Dermis microvascular lymphatic vessel endothelial cell (primary cell): ENCODE measurements at regions not wholly inside any gene's neighbourhood (a gene's known extent, or its start where the extent isn't known, plus 50 kb on each side); places are given as distances from the start of the nearest gene placed in this dataset.
A peak's percentile ranks its signal among the peaks of the same experiment; 100 is the strongest.

ENCODE experiments used
- DNase-seq, 2 donors: peaks; one replicate each; pipeline versions ENCODE4 v3.0.0 to v3.0.0-alpha.2; 2010; ENCODE audit warnings: low read depth in 2 of 2

DNA sequence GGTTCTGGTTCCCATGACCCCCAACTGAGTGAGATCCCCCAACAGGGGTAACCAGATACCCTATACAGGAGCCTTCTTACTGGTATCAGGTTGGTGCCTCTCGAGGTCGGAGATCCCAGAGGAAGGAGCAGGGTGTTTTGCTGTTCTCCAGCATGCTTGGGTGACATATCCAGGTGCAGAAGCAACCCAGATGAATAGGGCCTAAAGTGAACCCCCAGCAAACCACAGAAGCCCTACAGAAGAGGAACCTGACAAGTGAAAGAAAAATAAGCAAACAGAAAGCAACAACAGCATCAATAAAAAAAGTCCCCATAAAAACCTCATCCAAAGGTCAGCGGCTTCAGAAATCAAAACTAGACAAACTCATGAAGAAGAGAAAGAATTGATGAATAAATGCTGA, 633.4 kb upstream of the CXADR start:
- DNase-seq: no peak

DNA sequence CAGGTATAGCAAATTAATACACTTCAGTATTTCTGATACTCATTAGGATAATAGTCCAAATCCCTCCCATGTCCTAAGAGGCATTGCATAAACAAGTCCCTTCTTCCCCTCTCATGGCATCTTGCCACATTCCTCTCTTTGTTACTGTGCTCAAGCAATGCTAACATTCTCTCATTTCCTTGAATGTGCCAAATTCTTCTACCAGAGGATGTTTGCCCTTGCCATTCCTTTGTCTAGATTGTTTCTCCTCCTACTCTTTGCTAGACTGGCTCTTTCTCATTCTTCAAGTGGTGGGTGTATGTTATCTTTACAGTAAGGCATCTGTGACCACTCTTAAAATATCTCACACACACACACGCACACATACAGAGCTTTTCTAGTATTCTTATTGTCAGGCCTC, 621.0 kb upstream of the CXADR start:
- DNase-seq: peak; percentile 11 to 59

DNA sequence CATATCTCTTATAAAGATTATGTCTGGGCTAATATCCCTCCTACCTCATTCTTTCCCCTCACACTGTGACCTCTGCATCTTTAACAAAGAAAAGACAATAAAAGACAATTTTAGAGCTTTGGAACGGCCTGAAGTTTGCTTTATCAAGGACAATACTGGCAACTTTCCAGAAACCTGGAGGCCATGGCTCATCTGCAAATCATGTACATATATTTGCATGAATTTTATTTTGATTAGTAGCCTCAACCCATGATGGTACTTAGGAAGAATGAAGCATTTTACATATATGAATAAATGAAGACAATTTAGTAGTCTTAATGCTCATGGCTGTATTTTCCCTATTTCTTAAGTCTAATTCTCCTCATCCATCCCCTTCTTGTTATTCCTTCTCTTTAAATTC, 612.2 kb upstream of the CXADR start:
- DNase-seq: peak; percentile 29 to 42

DNA sequence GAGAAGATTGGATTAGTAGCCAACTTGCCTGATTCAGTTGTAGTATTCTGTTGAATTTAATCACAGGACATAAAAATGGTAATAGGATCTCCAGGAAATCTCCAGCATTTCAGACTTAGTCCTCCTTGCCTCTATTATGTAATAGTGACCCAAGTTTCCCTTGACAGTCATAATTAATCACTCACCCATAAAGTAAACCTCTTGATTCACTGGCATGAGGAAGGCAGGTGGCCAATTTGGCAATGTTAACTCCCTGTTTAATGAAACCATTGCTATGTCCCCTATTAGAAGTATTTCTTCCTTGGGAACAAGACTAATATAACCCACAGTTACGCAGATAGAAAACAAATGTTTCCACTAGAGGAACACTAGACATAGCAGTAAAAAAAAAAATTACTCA, 604.8 kb upstream of the CXADR start:
- no peak for DNase-seq

DNA sequence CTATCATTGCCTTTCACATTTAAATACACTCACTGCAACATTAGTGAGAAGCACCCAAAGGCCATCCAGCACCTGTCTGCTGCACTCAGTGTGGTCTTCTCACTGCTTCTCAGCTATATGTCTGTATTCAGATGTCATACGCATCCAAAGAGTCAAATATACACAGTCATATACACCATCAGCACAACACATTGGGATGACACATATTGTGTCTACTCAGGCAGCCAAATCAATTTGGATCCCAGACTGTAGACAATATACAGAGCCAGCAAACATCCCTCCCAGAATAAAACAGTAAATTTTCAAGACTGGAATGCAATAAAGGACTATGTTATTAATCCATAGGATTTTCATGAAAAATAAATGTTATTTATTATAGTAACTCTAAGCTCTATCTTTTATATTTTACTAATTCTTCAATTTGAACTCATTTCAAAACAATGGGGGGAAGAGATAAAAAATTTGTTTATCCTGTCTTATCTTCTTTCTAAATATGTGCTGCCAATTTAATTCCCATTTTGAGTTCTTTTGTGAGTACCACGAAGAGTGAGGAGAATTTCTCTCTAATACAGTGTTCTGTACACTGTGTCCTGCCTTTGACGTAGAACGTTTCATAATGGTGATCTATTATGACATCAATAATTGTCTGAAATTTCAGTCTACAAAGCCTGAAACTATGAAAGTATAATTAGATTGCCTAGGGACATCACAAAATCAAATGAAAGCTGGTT, 602.2 kb upstream of the CXADR start:
- DNase-seq: no peak

DNA sequence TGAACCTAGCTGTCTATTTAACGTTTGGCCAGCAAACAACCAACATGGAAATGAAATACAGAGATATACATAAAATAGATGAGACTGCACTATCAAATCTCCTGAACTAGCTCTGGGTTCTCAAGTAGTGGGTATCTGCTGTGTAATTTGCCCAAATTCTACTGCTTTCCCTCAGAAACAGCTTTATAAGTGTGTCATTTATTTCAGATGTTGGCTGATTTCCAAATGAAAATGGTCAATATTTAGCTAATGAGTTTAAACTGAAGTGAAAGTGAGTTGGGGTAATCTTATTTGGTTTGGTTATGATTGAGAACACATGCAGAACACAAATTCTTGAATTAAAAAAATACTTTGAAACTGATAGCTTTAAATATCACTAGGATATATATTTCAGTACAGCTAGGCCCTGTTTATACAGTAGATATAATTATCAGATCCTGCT, 601.7 kb upstream of the CXADR start:
- DNase-seq: no peak

DNA sequence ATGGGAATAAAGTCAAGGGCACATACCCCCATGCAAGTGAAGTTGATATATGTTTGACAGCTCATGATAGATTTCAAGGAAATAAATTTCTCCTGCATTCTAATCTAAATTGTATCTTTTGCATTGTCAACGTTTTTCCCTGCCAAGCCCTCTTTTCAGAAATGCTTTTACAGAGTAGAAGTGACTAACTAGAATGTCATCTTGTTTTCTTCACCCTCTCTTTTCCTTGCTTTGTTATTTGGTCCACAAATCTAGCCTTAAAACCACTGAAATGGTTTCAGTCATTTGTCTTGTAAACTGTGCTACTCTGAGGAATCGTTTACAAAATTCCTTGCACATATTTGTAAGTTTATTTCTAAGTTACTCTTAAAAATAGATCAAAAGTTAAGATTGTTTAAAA, 600.8 kb upstream of the CXADR start:
- DNase-seq: peak in 1 of 2 donors; percentile 16

DNA sequence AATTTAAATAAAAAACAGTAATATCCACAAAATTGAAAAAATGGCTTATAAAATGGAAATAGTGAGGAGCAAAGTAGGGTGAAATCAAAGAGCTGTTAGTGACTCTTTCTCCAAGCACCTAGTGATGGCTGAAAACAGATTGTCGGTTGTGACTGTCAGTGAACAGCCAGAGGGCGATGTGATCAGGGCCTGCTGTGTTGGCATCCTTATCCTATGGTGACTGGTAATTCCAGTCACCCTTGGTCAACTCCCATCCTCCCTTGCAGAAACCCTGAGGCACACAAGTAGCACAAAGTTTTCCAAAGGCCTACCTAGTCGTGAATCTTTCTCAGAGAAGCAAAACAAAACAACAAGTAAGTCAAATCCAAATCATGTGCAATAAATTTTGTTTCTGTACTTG, 599.8 kb upstream of the CXADR start:
- no peak for DNase-seq

DNA sequence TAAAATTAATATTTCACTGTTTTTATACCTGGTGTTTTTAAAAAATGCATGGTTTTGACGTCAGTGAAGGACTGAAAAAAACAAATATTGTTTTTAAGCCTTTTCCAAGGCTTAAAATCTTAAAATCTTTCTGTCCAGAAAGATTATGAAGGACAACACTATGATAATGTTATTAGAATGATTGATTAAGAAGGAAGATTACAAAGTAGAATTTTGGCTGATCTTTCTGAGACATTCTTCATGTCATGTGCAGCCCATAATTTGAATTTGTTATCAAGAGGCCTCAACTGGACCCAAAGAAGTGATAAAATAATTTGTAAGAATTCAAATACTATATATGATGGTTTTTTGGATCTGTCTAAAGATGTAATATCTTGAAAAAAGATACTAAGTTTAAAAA, 584.4 kb upstream of the CXADR start:
- no peak for DNase-seq

DNA sequence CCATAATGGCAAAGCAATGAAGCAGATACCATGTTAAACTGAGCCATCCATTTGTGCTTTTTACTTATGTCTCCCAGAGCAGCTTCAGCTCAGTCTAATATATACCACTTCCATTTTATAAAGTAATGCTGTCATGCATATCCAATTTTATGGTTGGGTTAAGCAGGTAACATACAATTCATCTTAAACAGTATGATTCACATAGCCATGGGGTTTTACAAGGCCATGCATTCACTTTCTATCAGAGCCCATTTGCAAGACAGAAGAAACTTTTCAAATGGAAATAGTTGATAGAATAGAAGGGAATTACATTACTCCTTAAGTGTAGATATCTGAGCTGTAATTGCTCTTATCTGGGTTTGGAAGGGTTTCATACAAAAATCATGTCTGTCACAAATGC, 580.5 kb upstream of the CXADR start:
- no peak for DNase-seq

DNA sequence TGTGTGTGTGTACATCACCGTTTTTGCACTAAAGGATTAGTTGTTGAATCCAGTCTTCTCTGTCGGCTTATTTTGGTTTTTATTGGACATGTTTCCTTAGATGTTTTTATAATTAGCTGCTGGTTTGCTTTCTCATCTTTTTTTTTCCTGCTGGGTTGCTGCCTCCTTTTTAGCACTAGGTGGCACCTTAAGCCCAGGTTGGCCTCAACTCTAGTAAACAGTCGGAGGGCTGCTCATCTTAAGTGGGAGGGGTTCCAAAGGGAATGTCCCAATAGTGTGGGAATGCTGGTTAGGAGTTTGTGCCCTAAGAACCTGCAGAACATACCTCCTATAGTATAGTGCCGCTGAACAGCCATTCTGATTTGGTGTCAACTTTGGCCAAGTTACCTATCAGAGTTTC, 570.1 kb upstream of the CXADR start:
- peak; percentile 22 to 27 for DNase-seq

DNA sequence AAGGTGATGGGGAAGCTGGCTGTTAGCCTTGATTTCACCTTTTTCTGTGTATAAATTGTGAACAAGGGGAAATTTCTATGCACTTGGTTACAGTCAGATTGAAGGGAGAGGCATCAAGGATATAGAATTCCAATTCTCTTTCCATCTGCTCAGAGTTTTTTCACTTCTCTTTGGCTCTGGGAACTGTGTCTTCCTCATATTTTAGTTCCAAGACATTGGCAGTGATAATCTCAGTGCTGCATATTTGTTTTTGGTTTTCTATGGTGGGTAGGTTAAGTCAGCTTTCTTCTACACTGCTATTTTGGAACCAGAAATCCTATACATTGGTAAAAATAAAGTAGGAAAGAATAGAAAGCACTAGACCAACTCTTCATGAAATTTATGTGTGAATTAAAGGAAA, 569.6 kb upstream of the CXADR start:
- no peak for DNase-seq

DNA sequence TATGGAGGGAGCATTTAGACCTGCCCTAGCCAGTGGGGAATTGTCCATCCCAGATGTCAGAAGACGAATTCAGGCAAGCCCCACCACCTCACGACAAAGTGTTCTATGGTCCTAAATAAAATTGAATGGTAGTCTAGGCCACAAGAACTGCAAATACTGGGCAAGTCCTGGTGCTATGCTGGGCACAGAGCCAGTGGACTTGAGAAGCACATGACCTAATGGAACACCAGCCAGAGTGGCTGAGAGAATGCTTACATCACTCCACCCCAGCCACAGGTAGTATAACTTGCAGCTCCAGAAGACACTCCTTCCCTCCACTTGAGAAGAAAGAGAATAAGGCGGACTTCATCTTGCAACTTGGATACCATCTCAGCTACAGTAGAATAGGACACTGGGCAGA, 567.3 kb upstream of the CXADR start:
- DNase-seq: no peak

DNA sequence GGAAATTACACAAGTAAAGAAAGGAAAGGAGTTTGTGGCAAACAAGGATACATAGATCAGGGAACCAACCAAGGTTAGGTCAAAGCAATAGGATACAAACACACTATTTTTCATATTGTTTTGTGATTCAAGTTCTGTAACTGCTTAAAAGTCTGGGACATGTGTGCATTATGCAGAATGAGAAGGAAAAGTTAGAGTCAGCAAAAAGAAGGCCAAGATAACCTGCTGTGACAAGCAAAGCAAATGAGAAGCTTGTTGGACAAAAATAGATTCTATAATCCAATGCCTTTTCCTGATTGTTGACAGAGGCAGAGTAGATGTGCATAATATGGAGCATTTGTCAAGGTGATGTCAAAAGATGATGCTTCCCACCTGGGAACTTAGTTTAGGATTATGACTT, 556.0 kb upstream of the CXADR start:
- no peak for DNase-seq

DNA sequence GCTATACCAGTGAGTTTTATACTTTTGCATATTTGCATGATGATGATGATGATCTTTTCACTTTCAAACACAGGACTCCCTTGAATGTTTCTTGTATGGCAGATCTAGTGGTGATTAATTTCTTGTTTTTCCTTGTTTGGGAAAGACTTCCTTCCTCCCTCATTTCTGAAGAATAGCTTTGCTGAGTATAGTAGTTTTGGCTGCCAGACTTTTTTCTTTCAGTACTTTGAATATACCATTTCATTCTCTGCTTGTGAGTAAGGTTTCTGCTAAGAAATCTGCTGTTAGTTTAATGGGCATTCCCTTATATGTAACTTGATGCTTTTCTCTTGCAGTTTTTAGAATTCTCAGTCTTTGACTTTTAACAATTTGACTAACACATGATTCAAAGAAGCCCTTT, 547.4 kb upstream of the CXADR start:
- DNase-seq: no peak

DNA sequence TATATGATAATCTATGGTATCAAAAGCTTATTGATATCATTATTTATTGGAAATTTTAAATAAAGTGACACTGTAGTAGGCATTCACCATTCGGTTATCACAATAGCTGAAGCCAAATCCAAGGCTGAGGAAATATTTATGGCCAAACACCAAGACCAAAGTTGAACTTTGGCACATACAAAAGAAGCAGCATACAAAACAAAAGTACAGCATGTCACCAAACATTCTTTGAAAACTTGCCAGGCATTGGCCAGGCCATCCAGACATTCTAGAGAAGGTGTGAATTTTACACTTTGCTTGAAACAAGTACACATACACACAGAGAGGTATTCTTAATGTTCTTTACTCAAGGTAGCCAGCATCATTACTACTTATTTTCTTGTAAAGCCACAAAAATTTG, 544.4 kb upstream of the CXADR start:
- DNase-seq: peak; percentile 8 to 12

DNA sequence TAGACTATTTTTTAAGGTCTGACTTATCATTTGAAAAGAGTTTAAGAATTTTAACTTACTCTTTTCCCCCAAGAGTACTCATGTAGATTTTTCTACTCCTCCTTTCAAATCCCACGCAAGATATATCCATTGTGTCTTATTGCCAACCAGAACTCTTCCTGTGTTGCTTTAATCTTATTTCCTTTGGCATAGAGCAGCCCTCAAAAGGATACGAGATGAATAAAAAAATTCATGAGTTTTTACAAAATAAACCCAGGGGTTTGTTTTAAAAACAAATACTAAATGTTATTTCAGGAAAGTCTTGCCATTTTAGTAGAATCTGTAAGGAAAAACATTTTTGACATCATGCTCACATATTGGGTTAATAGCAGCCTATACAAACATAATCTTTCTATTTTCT, 543.2 kb upstream of the CXADR start:
- peak in 1 of 2 donors; percentile 21 for DNase-seq

DNA sequence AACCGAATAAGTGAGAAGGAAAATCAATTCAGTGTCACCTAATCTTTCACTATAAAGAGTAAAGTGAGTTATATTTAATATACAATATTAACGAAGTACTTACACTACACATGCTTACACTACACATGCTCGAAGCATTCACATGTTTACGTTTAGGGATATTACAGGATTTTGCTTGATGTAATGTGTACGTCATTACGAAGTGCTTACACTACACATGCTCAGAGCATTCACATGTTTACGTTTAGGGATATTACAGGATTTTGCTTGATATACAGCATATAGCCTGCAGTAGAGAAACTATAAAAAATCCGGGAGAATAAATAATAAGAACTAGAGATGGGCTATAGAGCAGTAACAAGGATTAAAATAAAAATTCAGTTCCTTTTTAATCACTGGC, 538.8 kb upstream of the CXADR start:
- no peak for DNase-seq

DNA sequence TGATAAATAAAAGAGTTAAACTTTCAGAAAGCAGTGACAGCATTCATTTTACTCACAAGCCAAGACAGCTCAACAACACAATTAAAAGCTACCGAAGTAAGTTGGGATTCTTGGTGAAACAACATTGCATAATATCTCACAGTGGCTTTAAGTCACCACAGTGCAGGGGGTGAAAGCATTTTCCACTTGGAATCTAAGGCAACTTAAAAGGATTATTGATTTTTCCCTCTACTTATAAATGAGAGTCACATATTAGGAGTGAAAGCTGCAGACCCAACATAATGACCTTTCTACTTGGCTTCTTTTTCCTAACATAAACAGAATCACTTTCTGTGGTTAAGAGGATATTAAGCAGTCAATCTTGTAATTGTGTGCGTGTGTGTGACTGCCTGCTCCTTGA, 536.6 kb upstream of the CXADR start:
- no peak for DNase-seq

DNA sequence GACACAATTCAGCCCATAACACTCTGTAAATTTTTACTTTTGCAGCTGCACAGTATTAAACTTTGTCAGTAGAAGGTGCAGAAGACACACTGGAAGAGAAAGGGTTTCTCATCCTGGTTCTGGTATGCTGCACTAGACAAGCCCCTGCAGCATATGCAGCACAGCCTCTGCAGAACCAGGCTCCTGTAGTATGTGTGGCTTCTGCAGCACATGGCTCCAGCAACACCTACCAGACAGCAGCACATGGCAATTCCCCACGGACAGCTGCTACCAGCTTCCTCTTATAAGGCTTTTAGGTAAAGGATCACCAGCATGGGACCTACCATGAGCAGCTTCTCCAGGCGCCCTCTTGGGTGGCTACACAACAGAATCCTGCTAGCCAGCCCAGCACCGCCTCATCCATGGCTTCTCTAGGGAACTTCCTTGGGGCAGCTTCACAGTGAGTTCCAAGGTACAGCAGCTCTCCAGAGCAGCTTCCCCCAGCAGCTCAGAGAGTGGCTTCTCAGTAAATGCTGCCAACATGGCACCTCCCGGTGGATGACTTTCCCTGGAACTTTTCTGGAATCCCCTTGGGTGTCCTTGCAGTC, 534.4 kb upstream of the CXADR start:
- DNase-seq: no peak

DNA sequence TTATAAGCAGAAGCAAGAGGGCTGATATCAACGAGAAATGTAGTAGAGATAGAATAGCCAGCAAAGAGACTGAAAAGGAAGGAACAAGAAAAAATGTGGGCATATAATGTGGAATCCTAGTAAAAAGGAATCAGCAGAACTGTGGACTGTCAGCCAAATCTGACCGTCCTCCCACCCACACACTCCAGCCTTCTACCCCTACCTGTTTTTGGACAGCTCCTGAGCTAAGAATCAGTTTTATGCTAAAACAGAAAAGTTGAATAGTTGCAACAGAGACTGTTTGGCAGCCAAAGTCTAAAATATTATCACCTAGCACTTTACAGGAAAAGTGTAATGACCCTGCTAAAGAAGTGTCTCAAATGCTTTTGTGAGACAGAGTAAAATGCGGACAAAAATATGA, 533.3 kb upstream of the CXADR start:
- DNase-seq: no peak

DNA sequence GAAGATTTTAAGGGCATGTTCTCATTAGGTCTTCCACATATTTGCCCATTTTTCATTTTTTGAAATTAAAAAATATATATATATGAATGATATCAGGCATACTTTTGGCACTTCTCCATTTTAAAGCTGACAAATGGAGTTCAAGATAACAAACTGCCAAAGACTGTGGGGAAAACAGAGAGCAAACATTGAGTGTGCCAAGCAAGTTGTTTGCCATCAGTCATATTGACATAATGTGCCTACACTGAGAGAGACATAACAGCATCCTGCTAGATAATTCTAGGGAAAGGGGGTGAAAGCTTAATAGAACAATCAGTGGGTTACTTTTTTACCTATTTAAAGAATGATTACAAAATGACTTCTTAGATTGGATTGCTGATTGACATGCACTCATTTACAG, 529.4 kb upstream of the CXADR start:
- DNase-seq: peak; percentile 5 to 29

DNA sequence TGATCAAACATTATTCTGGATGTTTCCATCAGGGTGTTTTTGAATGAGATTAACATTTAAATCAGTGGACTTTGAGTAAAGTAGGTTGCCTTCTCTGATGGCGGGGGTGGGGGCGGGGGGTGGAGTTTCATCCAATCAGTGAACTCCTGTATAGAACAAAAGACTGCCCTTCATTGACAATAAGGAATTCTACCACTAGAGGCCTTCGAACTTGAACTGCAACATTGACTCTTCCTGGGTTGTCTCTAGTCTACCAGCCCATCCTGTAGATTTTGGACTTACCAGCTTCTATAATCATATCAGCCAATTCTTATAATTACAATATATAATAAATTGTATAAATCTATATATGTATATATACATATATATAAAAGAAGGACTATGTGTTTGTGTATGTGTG, 520.4 kb upstream of the CXADR start:
- no peak for DNase-seq
